HEK293 (cell line): ENCODE measurements at regions not wholly inside any gene's neighbourhood (a gene's known extent, or its start where the extent isn't known, plus 50 kb on each side); places are given as distances from the start of the nearest gene placed in this dataset.

Source experiments
- CTCF ChIP-seq: fragments of 450-650 bp; formaldehyde crosslinking; IDR thresholded peaks from 2 replicates; pipeline ENCODE4 v1.5.1; 2016; ENCODE audit warnings: missing biosample characterization, missing genetic modification characterization
- REST ChIP-seq: fragments of 450-650 bp; formaldehyde crosslinking; IDR thresholded peaks from 2 replicates; pipeline ENCODE4 v1.5.1; 2016; ENCODE audit warnings: missing biosample characterization, missing genetic modification characterization
- ZNF274 ChIP-seq, 2 experiments: fragments of 200-500 bp in 1 of 2; fragments of 450-650 bp in 1 of 2; sonication (Bioruptor generic) in 1 of 2; formaldehyde crosslinking in 1 of 2; IDR thresholded peaks; 2 replicates each; pipeline versions ENCODE4 v1.5.1 to v1.6.1; 2014 to 2016; ENCODE audit warnings: borderline replicate concordance in 1 of 2, inconsistent platforms in 1 of 2, low read length in 1 of 2, missing biosample characterization in 1 of 2, missing genetic modification characterization in 1 of 2
- ZNF658 ChIP-seq: fragments of 450-650 bp; formaldehyde crosslinking; IDR thresholded peaks from 2 replicates; pipeline ENCODE4; 2016; ENCODE audit warnings: missing biosample characterization, missing genetic modification characterization

DNA sequence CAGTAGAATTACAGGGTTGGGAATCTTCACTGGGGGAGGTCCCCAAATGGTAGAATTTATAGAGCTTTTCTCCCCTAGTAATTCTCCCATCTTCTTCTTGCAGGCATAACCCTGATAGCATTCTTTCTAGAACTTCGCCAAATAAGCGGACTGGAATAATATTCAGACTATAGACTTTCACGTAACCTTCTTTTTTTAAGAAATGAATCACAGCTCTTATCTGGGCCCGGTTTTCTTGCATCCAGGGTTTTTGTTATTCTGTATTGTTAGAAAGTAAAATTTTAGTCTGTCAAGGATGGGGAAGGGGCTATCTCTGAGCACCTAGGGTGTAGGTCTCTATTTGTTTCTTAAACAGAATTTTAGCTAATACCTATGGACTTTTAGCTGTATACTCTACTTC is 476.8 kb upstream of the CITED2 start:
- TF ChIP-seq CTCF (no peak), ZNF274 (IDR thresholded peaks at IDR 0.05; ENCODE audit: low read length) (no peak), ZNF274 (tag by site-specific recombination; IDR thresholded peaks at IDR 0.05; ENCODE audit: borderline replicate concordance) (no peak), REST (tag by site-specific recombination) (no peak), ZNF658 (tag by site-specific recombination) (no peak)
